WI38 (cell line): ENCODE measurements at regions not wholly inside any gene's neighbourhood (a gene's known extent, or its start where the extent isn't known, plus 50 kb on each side); places are given as distances from the start of the nearest gene placed in this dataset.

Experiments used
- H3K4me3 ChIP-seq: 2 replicates; pipeline ENCODE4 v1.5.1; 2011; ENCODE audit warnings: low read depth, mild to moderate bottlenecking, control low read depth, low read length
- TF ChIP-seq, protein P1 (sequence below): IDR thresholded peaks from 2 replicates; pipeline ENCODE4 v1.5.1; 2012; ENCODE audit warnings: low read depth, mild to moderate bottlenecking, control low read depth, low read length

DNA sequence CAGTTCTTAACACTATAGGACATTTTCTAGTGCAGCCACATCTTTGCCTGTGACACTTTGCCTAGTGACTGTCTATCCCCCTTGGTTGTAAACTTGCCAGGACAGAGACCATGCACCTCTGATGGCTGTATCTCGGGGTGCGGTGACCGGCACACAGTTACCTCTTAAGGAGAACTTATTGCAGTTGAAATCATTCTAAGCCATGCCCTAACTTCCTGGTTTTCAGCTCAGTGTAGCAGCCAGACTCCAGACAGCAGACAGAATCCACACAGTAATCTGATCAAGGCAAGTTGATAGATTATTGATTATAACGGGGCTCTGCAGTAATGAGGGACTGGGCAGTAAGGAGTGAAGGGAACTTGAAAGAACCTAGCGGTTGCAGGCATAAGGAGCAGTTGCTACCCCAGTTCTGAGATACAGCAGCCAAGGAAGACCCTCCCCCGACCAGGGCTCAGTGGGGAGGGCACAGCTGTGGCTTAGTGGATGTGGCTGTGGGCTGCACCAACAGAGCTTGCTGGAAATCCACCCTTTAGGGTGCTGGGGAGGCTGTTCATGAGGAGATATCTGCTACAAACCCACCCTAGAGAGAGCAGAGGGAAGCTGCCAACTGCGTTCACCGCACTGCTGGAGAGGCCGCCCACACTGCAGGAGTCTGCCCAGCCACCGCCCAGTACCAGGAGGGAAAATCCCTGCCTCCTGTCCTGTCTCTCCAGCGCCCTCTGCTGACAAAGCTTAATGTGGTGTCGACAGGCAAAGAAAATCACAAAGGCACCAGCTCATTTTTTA, 58.2 kb upstream of the BEGAIN start:
- TF ChIP-seq, protein P1, sequence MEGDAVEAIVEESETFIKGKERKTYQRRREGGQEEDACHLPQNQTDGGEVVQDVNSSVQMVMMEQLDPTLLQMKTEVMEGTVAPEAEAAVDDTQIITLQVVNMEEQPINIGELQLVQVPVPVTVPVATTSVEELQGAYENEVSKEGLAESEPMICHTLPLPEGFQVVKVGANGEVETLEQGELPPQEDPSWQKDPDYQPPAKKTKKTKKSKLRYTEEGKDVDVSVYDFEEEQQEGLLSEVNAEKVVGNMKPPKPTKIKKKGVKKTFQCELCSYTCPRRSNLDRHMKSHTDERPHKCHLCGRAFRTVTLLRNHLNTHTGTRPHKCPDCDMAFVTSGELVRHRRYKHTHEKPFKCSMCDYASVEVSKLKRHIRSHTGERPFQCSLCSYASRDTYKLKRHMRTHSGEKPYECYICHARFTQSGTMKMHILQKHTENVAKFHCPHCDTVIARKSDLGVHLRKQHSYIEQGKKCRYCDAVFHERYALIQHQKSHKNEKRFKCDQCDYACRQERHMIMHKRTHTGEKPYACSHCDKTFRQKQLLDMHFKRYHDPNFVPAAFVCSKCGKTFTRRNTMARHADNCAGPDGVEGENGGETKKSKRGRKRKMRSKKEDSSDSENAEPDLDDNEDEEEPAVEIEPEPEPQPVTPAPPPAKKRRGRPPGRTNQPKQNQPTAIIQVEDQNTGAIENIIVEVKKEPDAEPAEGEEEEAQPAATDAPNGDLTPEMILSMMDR, result peak; percentile 64
- H3K4me3 ChIP-seq, result no peak overlapping the region

DNA sequence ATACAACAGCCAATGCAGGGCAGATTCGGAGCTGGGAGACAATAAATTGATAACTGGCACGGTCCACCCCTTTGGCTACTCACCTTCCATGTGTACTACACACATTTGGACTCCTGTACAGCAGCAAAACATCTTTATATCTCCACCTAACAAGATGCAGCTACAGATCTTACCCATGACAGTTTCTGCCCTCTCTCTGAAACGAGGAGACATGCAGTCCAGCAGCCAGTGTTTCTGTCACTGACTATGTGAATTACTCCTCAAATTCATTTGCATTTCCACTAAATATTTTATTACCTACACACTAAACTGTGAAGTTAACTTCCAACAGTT, 58.7 kb upstream of the BEGAIN start:
- H3K4me3 ChIP-seq, result no peak overlapping the region
- TF ChIP-seq, protein P1, result no peak

DNA sequence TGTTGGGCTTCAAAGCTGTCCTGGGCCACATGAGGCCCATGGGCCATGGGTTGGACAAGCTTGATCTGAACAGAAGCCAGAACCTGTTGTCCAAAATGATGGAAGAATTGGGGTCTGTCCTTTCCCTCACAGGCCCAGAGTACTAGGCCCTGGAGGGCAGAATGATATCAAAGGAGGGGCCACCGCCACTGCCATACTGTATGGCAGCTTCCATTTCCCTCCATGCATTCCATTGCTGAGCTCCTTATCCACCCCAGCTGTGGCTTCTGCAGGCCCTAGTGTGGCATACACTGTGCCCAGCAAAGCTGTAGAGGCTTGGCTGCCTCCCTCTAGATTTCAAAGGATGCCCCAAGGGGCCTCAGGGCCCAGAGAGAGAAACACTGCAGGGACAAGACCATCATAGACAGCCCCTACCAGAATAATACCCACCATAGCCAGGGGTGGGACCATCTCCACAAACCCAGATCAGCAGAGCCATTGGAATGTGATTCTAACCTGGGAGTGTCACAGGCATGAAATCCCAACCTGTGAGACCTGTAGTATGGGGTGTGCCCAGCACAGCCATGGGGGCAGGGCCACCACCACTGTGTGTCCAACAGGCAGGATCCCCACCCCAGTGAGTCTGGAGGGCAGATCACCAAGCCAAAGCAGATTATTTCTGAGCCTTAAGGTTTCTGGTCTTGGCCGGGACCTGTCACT, 61.4 kb upstream of the BEGAIN start:
- TF ChIP-seq, protein P1, result no peak
- no peak overlapping the region for H3K4me3 ChIP-seq

DNA sequence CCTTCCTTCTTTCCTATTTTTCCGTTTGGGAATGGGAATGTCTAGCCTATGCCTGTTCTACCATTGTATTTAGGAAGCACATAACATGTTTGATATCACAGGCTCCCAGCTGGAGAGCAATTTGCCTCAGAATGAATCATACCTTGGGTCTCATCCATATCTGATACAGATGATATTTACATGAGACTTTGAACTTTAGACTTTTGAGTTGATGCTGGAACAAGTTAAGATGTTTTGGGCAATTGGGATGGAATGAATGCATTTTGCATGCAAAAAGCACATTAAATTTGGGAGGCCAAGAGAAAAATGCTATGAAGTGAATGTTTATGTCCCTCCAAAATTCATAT, 61.9 kb upstream of the BEGAIN start:
- H3K4me3 ChIP-seq, result no peak overlapping the region
- TF ChIP-seq, protein P1, result no peak

DNA sequence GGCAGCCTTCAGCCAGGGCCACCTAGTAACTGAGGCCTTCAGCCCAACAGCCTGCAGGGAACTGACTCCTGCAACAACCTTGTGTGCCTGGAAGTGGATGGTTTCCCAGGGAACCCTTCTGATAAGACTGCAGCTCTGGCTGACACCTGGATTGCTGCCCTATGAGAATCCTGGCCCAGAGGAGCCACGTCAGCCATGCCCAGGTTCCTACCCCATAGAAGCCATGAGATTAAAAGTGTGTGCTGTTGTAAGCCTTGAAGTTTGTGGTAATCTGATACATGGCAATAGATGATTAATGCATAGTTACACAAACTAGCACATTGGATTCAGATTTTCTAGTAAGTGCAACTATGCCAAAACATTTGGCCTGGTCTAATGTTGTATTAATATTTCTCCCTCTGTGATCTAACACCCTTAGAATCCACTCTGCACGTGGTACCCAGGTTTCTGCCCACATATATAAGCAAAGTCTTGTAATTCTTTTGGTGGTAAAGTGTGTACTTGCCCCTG, 64.8 kb upstream of the BEGAIN start:
- no peak overlapping the region for H3K4me3 ChIP-seq
- TF ChIP-seq, protein P1, result no peak

DNA sequence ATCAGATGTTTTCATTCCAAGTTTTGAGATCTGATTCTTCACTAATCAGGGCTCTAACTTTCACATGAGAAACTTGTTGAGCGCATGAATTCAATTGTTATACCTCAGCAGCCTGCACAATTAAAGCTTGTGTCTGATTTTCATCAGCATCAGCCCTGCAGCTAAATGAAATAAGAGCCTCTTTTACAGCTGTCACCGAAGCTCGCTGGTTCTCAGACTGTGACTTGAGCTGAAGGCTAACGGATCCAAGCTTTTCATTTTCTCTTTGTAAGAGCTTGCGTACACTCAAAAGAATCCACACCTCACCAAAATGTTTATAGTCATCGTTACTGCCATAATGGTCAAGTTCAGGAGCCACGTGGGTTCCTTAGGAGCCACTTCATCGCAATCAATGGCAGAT, 65.5 kb upstream of the BEGAIN start:
- TF ChIP-seq, protein P1, result no peak
- no peak overlapping the region for H3K4me3 ChIP-seq

DNA sequence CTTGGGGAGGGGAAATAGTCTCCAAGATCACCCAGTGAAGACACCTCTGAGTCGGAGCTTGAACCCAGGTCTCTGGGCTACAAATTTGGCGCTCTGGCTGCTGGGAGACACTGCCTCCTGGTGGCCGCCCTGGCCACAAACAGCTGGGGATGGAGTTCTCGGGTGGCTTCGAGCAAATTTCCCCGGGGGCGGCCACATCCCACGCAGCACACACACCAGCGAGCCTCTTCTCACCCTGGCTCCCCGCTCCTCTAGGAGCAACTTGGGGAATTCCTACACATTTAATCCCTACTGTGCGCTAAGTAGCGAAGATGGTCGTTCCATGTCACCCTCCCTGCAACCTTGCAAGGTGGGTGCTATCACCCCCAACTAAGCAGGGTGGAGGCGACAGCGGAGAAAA, 66.2 kb upstream of the BEGAIN start:
- TF ChIP-seq, protein P1, result peak; percentile 25; the same call in 1 of the 2 replicates
- no peak overlapping the region for H3K4me3 ChIP-seq
